HG02571 (cell line): ENCODE measurements at regions not wholly inside any gene's neighbourhood (a gene's known extent, or its start where the extent isn't known, plus 50 kb on each side); places are given as distances from the start of the nearest gene placed in this dataset.

ENCODE experiments used
- ATAC-seq: cut with Tn5 transposase; IDR thresholded peaks from one replicate; pipeline ENCODE4 v1.9.1; 2021; ENCODE audit warnings: mild to moderate bottlenecking, moderate library complexity; ENCODE audit not compliant: unreplicated experiment

DNA sequence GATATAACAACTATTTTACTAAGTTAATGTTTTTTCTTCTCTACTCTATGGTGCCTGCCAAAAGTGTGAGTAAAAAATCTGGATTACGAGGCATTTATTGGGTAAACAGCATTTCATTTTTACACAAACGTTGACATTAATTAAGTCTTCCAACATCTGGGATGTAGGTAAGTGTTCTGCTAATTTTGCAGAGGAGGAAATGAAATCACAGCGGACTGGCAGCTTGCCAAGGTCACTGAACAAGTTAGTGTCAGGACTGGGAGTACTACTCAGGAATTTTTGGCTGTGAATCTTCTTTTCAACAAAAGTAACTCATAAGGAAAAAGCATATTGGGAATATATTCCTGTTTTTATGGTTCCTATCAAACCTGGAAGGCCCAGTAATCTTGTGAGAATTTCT, 612.1 kb upstream of the FZD8 start:
- no peak for ATAC-seq

DNA sequence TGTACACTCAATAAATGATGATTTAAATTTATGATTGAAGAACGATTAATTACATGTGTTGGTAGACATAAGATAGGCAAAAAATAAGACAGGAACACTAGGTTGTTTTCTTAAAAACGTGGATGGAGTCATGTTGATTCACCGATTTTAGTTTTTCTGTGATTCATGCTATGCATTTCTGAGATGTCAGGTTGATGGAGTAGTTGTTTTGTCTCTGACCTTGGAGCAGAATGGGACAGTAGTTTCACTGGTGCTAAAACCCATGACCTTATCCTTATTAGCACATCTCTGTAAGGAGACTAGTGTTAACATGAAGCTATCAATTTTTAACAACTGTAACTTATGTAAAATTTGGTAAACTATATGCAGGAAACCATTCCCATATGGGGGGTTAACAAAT, 611.6 kb upstream of the FZD8 start:
- ATAC-seq, result no peak

DNA sequence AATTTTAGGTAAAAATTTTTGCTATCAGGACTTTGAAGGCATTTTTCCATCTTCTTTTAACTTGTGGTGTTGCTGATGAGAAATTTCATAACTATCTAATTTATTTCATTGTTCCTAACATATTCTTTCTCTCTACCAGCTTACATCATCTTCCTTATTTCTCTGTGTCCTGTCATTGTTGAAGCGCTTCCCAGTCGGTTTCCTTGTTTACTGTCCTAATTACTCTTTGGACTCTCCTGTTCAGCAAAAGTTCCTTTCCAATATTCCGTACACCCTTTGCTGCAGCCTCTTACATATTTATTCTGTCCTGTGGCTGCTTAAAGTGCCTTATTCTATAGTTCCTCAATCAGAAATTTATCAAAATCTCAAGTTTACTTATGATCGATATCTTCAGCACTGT, 609.0 kb upstream of the FZD8 start:
- no peak for ATAC-seq

DNA sequence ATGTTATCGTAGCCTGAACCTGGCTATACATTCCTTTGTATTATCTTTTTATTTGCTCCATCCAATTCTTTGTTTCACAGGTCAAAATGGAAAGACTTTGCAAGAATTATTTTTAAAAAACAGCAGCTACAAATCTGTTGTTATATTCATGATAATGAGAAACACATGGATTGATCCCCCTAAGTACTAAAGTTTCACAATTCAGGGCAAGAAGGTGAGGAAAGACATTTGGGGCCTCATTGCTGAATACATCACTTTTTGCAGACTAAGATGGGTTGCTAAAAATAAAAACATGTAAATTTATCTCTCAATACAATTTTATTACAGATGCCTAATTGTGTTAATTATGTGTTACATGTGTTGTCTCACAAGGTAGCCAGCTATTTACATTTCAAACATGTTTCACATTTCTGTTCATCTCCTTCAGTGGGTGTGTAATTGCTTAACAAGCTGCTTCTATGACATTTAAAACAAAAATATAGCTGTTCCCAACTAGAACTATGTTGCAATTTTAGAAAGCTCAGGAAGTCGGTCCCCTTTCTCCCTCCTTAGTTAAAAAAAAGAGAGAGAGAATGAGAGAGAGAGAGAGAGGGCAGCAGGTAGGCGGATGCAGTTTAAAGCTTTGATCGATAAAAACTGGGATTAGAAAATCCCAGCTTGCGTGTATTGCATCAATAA, 606.3 kb upstream of the FZD8 start:
- no peak for ATAC-seq

DNA sequence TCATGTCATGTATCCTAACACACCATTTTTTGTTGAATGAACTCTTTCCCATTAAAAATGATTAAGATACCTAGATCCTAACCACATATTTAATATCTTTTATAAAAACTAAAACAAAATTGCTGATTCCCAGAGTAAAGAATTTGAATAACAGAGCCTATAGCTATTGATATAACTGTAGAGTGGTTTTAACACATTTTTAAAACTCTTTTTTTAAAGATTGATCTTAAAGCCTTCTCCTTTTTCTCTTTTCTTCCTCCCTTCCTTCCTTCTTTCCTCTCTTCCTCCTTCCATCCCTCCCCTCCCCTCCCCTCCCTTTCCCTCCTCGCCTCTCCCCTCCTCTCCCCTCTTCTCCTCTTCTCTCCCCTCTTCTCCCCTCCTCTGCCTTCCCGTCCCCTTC, 605.4 kb upstream of the FZD8 start:
- ATAC-seq, result no peak

DNA sequence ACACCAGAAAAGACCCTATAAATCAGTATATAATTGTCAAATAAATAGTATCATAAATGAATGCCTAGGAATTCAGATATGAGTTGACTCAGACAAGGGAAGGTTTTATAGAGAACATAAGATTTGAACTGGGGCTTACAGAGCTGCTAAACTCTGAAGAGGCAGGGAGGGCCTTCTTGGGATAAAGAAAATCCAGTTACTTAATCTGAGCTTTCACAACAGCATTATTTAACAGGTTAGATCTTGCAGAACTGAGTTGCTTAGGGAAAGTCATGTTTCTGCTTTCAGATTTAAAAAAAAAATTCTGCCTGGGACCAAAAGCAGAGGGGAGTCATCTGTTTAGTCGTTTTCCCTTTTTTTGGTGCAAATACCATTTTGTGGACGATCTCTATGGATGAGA, 594.8 kb upstream of the FZD8 start:
- no peak for ATAC-seq

DNA sequence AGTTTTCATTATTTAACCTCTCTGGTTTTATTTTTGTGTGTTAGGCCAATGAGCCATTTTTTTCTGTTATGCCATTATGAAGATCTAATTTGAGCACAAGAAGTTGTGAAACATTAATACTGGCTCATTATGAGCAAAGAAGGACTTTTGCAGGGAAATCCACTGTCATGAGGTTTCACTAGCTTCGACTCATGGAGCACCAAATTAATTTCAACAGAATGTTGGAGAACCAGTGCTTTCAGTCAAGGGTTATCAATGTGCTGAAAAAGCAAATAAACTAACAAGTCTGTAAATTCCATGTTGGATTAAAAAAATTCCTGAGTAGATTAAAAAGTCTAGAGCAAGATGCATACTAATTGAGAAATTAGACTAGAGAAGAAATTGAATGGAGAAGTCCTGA, 594.2 kb upstream of the FZD8 start:
- no peak for ATAC-seq

DNA sequence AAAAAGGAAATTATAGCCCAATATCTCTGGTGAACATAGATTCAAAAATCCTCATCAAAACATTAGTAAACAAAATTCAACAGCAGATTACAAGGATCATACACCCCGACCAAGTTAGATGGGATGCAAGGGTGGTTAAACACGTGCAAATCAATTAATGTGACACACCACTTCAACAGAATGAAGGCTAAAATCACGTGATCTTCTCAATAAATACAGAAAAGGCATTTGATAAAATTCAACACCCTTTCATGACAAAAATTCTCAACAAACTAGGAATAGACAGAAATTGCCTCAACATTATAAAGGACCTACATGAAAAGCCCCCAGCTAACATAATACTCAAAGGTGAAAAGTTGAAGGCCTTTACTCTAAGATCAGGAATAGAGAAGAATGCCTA, 590.8 kb upstream of the FZD8 start:
- no peak for ATAC-seq

DNA sequence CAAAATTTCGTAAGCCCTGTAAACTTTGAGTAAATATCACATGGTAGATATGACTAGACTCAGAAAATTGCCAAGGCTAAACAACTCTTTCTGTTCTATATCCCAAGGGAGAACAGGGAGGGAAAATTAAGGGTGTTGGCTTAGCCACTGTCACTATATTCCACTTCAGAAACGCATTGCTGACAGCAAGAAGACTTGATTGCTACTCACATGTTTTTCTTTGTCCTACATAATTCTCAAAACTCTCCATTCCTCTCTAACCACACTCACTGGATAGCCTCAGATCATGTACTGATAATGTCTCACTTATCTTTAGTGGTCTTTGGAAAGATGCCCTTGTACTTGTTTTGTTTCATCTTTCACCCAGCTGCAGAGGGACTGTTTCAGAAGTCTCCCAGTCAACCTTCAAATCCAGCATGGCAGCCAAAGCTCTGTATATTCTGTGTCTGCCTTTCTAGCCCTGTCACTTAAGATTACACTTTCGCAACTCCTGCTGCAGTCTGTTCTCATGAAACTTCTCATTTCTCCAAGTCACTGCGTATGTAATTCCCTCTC, 582.4 kb upstream of the FZD8 start:
- ATAC-seq, result no peak

DNA sequence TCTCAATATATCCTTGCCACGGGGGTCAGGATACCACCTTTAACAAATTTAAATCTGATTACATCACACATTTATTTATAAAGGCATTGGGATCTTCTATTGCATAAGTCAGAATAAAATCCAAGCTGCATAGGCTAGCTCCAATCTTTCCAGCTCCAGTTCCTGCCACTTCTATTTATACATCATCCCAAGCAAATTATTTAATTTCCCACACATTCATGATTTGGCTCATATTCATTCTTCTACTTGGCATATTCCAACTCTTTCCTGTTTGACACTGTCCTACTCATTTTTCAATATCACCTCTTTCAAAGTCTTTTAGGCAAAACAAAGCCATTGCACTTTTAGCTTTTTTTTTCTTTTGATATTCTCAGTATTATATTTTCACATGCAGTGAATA, 579.0 kb upstream of the FZD8 start:
- no peak for ATAC-seq

DNA sequence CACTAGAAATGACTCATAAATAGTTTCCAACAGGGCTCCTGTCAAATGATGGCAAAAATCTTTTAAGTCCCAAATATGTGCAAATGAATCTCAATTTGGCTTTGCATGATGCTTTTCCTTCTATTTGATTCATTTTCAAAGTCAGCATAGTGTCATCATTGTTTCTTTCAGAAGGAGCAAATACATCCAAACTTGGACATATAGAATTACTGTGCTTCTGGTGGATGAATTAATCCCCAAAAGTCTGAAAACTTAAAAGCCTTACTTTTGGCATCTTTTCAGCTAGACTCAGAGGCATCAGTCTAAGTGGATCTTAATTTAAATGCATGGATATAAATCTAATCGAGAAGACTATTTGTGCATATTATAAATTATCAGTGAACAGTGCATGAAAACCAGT, 578.1 kb upstream of the FZD8 start:
- ATAC-seq, result no peak

DNA sequence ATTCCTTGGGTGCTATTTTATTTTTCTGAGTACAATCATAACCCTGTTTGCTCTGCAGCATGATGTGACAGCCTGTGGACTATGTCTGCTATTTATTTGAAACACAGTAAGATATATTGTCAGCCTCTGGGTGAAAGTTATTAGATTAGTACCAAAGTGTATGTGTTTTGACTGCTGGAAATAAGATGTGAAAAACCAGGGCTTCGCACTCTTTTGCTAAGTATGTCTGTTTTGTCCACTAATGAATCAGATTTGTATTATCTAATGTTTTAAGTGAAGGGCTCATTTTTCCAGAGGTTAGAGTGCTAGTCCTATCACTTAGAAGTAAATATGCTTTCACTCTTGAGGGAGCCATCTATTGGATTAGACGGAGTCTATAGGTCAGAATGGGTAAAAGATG, 569.8 kb upstream of the FZD8 start:
- no peak for ATAC-seq

DNA sequence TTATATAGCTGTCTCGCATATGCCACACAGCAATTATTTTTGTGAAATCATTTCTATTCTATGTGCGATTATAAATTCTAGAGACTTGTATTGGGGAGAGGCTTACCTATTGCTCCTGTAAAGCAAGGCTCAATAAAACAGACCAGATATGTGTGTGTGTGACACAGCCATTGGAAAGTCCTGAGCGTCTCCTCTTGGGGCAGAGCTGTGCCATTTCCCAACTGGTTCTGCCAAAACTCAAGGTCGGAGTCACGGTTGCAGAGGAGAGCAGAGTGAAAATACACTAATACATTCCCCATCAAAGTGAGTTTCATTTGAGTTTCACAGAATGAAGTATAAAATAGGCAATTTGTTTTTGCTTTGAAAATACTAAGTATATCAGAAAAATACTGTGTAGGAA, 567.4 kb upstream of the FZD8 start:
- no peak for ATAC-seq

DNA sequence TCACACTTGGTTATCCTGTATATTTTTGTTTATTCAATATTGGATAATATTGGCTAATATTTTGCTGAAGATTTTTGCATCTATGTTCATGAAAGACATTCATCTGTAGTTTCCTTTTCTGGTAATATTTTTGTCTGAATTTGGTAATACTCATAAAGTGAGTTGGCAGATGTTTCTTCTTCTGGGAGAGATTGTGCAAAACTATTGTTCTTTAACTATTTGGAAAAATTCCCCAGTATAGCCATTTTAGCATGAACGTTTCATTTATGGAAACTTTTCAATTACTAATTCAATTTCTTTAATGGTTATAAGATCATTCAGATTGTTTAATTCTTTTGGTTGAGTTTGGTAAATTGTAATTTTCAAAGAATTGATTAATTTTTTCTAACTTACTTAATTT, 560.8 kb upstream of the FZD8 start:
- ATAC-seq, result no peak

DNA sequence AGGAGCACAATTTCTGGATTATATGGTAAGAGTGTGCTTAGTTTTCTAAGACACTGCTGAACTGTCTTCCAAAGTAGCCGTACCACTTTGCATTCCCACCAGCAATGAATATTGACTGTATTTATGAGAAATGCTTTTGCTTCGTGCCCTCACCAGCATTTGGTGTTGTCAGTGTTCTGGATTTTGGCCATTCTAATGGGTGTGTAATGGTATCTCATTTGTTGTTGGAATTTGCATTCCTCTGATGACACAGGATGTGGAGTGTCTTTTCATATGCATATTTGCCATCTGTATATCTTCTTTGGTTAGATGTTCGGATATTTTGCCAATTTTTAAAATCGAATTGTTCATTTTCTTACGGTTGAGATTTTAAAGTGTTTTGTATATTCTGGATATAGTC, 558.5 kb upstream of the FZD8 start:
- ATAC-seq, result no peak

DNA sequence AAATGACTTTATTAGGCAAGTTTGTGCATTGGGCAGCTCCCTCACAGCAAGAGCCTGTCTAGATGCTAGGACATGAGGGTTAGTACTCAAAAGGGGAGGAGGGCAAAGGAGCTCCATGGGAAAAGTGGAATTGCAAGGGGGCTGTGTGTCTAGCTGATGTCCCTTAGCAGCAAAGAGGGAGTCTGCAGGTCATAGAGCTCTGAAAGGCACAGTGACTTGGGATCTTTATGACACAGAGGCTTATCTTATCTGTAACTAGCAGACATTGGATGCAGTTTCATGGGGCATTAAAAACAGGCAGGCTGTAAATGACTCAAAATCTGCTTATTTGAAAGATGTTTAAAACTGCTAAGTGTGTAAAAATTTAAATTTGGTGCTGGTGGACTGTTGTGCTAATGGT, 556.2 kb upstream of the FZD8 start:
- no peak for ATAC-seq

DNA sequence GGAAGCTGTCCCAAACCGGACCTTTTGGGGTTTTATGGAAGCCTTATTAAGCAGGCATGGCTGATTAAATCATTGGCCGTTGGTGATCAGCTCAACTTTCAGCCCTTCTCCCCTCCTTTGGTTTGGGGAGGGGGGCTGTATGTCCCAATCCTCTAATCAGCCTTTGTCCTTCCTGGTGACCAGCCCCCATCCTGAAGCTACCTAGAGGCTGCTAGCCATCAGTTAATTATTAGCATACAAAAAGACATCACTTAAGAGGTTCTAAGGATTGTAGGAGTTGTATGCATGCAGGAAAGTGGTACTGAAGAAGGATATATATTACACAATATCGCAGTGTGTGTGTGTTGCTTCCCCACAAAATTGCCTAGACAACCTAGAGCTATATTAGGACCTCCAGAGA, 553.3 kb upstream of the FZD8 start:
- ATAC-seq, result no peak

DNA sequence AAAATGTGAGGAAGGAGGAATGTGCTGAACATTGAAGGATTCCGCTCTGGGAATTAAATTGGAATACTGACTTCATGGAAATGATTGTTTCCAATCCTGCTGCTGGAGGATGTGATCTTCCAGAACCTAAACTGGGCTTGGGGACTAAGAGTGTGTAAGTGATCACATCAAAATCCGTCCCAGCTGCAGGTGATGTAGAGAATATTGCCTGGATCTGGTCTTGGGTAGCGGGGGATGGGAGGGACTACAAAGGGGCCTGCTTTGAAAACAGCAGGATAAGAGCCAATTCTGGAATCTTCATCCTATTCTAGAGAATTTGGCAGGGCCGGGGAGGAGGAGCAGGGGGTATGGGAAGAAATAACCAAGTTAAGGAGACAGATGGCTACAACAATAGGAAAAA, 552.2 kb upstream of the FZD8 start:
- no peak for ATAC-seq

DNA sequence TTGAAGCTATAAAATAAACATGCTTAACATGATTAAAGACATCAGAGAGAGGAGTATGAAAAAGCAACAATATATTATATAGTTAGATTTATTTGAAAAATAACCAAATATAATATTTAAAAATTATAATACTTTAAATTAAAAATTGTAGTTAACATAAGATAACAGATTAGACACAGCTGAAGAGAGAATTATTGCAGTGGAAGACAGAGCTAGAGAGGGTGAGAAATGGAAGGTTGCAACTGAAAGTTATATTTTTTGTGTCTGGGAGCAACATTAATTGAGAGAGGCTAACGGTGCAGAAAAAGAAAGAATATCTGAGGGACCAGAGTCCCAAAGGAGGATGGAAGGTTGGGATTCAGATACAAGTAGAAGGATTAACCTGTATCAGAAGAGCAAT, 548.9 kb upstream of the FZD8 start:
- no peak for ATAC-seq

DNA sequence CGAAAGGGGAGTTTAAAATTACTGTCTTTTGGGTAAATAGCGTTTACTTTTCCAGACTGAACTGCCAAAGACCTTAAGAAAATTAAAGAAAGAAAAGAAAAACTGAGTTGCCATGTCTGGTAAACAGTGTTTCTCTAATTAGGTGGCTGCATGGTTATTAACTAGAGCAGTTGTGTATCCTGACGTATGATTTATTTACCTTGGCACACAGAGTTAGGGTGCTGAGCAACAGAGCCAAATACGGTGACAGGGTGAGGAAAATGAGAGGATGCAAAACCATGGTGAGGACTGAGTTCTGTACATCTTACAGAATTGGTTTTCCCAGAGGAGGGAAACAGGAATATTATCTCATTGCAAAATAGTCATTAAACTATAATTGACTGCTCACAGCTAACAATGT, 546.4 kb upstream of the FZD8 start:
- ATAC-seq, result no peak

DNA sequence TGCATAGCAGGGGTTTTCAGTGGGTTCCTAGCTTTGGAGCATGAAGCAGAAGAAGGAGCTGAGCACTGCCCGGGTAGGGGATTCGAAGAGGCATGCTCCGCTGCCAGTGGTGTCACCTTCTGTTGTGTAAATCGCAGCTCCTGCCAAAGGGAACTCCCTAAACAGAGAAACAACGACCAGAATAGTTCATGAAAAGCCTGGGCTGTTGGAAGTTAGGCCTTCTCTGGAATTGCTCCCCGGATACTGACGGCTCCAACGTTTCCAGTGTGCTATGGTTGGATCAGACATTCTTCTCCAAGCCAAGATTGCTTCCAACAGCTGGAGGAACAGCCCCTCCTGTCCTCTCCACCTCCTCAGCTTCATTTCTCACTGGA, 546.0 kb upstream of the FZD8 start:
- no peak for ATAC-seq

DNA sequence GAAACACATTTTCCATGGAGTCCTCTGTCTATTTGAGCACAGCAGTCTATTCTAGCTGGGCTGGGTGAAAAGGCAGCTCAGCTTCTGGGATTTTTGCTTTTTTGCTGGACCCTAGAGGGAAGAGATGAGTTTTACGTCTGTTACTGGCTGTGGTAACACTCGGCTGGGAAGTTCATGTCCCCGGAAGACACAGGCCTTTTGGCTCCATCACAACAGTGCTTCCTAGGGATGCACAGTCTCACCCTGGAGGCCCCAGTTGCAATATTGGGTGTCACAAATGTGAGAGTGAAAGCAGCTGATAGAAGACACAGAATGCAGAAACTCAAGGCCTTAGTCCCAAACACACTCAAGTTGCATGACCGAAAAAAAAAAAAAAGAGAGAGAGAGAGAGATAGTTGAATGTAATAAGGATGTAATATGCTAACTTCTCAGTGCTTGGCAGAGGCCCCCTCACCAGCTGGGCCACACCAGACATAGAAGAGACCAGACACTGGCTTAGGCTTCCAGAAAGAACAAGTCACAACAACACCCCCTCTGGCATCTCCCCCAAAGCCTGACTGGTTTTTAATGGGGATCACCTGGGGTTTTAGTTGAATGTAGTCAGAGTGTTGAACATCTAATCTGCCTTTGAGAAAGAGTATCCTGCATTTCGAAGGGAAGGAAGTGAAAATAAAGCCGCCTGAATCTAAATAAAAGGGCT, 545.4 kb upstream of the FZD8 start:
- no peak for ATAC-seq

DNA sequence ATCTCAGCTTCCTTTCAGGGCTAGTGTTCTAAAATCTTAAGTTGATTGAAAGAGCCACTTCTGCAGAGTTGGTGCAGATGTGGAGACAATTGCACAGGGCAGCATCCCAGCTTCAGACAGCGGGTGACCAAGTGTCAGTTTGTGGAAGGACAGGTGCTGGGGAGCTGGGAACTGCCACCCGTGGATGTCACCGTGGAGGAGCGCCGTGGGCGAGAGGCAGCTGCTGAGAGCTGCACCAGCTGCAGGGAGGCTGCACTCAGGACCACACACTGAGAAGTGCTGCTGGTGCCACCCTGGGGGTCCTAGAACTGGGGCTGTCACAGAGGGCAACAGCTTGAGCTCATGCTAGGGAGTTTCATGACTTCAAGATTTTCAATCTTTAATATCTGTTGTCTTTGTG, 543.0 kb upstream of the FZD8 start:
- ATAC-seq, result no peak
